ENCODE measurements at regions not wholly inside any gene's neighbourhood (a gene's known extent, or its start where the extent isn't known, plus 50 kb on each side); places are given as distances from the start of the nearest gene placed in this dataset.

DNA sequence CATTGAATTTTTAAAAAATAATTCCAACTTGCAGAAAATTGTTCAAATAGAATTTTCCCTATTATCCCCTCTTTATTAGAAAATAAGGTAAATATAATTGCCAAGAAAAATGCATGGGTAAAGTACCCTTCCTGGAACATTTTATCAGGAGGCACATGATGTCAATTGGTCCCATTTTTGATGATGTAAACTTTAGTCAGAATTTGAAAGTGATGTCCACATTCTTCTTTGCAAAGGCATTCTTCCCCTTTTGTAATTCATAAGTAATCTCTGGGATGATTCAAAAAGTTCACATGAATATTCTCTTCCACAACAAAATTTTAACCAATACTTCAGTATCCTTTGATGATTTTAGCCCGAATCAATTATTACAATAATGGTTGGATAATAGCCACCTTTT, 86.9 kb upstream of the ANO3 start:
- no peak for DNase-seq (ENCODE audit: low read depth)

DNA sequence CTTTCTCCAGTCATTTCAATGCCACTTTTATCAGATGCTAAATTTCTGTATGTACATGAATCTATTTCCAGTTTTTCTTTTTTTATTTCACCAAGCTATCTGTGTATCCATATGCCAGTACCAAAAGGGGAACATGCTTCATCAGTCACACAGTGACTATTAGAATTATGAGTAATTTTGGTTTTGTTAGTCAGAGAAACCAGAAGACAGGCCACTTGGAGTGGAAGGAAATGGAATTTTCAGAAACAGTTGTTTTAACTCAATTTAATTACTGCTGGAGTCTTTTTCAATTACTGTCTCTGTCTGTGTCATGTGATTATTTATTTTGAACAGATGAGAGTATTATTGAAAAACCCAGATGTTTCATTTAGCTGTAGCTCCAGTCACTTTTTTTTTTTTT, 84.6 kb upstream of the ANO3 start:
- no peak for DNase-seq (ENCODE audit: low read depth)

DNA sequence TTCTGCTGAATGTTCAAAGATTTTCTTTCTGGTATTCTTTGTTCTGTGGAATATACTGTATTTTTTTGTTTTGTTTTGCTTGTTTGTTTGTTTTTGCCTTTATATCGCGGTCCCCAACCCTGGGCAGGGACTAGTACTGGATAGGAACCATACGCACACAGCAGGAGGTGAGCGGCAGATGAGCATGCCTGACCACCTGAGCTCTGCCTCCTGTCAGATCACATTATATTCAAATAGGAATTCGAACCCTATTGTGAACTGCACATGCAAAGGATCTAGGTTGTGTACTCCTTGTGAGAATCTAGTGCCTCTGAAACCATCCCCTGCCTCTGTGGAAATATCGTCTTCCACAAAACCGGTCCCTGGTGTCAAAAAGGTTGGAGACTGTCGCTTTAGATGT, 83.3 kb upstream of the ANO3 start:
- DNase-seq (ENCODE audit: low read depth) = no peak

DNA sequence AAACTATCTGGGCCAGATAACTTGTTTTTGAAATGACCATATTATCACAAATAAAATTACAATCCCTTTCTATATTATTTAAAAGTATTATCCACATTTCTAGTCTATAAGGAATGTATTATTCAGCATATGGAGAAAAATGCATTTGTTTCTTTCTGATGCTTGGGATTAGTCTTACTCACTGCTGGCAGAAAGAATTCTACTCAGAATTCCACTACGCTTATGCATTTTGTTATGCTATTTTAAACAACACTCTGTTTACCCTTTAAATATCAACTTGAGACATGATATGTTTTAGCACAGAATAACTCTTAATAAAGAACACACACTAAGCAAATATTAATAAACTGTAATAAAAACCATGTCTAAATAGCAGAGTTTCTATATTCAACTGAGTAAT, 77.6 kb upstream of the ANO3 start:
- DNase-seq (ENCODE audit: low read depth) = no peak

DNA sequence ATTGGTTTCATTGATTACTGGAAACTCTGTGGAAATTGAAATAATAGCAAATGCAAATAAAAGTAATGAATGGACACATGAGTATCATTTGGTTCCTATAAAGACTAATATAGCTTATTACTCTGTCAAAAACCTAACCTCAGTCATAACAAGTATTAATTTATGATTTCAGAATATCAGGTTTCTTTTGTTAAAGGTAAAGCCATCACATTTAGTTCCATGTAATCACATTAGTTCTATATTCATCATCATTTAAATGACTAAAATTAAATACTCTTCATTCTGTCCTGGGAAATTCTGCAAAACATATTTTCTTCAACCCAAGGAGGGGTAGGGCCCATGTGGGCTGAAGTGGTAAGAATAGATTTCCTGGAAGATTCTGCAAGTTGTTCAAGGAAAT, 68.2 kb upstream of the ANO3 start:
- no peak for DNase-seq (ENCODE audit: low read depth)

DNA sequence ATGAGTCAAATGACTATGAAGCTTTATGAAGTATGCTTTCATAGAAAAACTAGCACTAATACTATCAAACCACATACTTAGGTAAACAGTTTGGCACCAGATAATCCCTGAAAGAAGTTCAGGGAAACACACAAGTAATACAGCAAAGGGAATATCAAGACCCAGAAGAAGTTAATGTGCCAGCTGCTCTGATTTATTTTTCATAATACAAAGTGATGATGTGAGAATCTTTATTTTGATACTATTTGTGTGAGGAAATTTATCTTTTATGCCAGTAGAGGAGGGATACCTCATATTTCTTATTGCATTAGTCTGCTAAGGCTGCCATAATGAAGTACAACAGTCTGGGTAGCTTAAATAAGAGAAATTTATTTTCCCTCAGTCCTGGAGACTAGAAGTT, 67.7 kb upstream of the ANO3 start:
- no peak for DNase-seq (ENCODE audit: low read depth)

DNA sequence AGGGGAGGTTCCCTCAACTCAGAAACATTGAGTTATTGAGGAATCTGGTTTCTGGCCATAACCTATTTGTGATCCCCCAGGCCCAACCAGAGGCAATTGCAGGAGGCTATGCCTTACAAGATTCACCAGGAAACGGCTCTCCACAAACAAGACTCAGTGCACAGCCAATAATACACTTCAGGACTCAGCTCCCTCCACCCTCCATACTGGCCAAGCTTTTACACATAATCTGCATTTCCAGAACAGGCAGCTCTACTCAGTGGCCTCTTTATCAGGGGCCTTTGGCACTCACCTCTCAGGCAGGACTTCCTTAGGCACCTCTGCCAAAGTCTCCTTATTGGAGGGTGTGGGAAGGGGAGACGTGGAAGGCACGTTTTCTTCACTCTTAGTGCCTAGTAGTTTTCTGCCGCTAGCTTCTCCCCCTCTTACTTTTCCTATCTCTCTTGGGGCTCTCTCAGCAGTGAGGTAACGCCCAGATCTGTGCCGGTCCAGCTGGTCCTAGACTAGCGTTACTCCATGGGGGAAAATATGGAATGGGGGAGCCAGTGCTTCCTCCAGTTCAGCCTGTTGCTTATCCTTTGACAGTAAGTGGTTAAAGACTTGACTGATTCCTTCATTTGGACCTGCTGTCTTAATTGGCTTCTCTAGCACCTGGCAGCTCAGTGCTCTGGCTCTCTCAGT, 62.8 kb upstream of the ANO3 start:
- no peak for DNase-seq (ENCODE audit: low read depth)

DNA sequence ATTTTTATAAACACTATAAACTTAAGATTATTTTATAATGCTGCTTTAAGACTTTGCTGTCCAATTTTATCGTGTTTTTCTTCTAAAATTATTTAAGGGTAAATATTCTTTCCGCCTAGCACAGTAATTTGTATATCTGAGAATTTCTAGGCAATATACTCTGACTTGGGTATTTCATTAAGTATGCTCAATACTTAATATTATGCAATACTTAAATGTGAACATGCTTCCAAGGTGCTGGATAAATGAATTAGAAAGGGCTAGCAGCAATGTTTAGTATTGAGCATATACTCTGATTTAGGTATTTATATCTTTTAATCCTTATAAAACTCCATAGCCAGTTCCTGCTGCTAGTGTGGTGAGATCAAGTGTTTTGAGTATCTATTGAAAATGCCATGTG, 60.3 kb upstream of the ANO3 start:
- DNase-seq (ENCODE audit: low read depth) = no peak

DNA sequence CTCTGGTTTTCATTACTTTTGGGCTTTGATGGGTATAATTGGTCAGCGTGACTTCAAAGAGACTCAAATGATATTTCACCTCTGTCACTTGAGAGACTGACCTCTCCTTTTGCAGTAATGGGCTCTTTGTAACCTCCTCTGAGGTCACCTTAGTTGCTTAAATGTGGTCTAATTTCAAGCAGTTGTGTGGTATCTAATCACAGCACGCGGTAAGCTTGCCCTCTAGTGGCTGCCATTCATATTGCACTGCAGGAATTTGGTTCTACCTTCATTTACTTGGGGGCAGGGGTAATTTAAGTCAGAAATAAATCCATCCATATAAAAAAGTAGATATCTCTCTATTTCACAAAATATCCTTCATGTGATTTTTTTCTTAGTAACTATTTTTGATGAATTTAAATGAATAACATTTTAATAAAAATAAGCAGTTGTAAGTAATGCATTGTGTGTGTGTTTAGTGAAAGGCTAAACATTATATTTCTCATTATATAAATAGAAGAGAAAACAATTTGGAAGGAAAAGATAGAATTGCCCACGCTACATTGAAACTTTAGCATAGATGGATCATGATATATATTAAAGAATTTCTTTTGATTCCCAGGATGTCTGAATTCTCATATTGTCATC, 55.0 kb upstream of the ANO3 start:
- DNase-seq (ENCODE audit: low read depth) = peak; percentile 60

DNA sequence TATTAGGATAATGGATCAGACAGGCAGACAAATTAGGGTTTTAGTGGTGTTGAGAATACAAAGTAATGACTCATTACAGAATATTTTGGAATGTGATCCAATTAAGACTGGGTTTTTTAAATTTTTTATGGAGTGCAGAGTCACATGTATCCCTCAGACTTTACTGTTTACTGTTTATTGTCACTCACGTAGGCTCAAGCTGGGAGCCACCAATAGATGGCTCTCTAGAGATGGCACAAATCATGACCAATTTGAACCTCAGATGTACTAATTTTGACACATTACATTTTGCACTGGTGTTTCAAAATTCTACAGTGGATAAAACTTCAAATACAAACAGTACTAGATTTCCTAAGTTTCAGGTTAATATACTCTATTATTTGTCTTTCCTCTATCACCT, 53.6 kb upstream of the ANO3 start:
- no peak for DNase-seq (ENCODE audit: low read depth)

Data from fibroblast of the conjunctiva (primary cell).